HG02840 (cell line): ENCODE measurements at regions not wholly inside any gene's neighbourhood (a gene's known extent, or its start where the extent isn't known, plus 50 kb on each side); places are given as distances from the start of the nearest gene placed in this dataset.

Experiments
- ATAC-seq: cut with Tn5 transposase; IDR thresholded peaks from one replicate; pipeline ENCODE4 v1.9.1; 2021; ENCODE audit warnings: mild to moderate bottlenecking, moderate library complexity, moderate number of reproducible peaks; ENCODE audit not compliant: unreplicated experiment, low FRiP score

DNA sequence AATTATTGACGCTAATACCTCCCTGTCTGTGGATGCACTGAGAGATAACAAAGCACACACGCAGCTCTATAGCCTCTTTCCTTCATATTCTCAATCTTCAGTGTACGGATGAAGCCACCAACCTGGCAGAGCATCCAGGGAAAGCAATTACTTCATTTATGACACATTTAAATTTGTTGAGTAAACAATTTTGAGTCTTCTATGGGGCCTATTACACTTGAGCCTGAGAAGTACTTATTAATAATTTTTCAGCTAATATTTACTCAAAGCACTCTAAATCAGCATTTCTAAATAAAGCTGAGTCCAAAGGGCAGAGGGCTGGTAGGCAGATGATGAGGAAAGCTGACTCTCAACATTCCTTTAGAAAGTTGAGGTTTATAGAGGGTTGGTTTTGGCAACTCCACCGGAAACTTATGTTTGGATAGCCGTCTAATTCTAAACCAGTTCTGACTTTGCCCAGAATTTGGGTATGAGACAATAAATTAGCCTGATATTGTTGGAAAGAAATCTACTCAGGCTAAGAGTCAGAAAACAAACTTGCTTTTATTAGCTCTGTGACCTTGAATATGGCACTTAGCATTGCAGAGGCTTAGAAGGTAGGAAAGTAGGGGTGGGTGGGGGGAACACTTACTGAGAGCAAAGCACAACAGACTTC lies 643.5 kb downstream of the CDH11 start:
- no peak for ATAC-seq

DNA sequence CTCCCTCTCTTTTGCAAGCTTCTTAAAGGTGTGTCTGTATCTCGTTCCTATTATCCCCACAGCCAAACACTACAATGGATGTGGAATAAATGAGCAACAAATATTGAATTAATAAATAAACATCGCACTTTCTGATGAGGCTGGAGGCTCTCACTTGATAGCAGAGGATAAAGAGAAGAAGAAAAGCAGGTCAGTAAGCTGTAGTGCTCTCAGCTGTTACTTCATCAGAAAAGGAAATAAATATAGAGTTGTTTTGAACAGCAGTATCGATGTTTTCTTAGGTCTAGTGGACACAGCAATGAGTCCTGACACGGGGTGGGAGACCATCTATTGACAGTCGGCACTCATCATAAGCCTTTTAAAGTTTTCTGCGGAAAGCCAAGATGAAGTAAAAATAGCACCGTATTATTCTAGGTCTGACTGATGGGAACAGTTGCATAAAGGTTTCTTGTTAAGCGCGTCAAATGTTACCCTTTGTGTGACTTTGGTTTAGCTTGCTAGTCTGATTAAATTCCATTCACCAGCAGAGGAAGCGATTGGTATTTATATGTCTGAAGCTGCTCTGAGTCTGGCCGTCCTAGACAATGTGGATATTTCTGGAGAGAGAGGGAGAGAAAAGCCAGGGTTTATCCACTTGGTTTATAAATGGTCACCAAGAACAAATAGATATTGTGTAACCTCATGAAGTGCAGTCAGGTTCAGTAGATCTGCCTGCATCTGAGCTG lies 646.1 kb downstream of the CDH11 start:
- no peak for ATAC-seq

DNA sequence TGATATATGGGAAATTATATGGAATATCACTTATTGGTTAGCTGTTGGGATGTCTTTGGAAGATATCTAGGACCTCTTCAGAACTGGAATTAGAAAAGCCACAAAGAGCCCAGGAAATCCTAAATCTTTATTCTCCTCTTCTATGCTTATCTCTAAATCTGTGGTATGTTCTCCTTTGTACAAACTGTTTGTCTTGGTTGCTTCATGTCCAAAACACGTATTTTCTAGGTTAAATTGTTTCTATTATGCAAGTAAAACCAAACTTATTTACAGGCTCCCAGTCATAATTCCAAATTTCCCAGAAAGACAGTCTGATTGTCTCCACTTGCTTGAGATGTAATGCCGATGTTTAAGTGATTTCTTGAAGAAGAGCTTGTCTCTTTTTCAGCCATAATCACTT lies 650.9 kb downstream of the CDH11 start:
- ATAC-seq, result no peak

DNA sequence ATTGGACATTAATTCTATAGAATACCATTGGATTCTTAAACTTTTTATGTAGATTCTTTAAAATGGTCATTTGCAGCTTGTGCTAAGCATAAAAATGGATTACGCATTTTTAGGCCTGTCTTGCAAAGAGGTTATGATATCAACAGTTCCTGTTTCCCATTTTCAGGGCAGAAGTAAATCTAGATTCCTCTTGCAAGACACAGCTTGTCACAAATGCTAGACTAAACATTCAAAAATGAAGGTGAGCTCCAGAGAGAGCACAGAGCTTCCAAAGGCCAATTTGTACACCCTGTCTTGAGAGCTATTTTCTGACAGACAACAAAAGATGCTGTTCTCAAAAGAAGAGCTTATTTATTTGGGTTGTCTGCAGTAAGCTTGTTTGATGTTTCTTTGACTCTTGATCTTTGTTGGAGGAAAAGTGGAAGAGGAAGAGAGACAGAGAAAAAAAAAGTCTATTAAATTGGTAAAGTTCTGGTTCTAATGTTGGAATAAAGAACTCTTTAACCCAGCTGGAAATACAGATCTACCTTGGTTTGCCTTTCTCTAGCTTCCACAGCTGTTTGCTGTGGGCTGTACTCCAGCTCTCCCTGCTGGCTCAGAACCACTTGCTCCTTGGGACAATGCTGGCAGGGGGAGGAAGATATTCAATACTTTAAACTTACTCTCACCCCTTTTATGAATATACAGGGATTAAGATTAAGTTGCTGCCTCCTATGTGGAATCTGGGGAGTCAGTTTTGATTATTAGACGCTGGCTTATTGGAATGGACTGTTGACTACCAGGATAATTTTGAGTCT lies 651.8 kb downstream of the CDH11 start:
- no peak for ATAC-seq

DNA sequence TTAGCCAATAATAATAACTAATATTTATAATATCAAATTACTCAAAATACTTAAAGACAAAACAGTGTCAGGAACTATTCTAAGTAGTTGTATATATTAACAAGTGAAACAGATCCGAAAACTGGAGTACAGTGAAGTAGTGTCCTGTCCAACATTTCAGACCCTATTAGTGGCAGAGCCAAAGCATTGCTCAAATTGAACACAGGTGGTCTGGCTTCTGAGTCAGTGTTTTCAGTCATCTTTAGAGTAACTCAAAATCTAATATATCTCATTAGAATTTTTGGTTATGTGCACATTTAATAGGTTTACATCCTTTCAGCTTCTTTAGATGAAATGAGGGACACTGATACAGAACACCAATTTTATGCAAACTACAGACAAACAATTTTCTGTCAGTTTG lies 652.5 kb downstream of the CDH11 start:
- ATAC-seq, result no peak

DNA sequence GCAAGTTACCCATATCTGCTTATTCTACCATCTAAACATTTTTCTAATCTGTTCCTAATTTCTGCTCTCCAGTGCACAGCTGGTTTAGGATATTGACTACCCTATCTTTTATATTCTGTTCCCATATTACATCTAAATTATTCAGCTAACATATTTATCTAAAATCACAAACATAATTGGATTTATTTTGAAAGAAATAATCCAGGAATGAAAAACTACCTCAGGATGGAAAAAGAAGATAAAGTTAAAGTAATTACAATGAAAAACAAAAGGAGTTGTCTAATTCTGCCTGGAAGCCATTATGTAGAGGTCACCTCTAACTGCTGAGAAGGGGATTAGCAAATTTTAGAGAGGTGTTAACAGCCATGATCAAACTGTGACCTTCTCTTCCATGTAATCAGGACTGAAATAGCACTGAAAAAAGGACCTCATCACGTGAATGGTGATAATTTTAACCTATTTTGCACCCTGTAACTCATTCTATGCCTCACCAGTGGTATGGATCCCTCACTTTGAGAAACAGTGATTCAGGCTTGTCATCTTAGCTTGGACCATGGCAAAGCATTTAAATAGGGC lies 653.3 kb downstream of the CDH11 start:
- ATAC-seq, result no peak

DNA sequence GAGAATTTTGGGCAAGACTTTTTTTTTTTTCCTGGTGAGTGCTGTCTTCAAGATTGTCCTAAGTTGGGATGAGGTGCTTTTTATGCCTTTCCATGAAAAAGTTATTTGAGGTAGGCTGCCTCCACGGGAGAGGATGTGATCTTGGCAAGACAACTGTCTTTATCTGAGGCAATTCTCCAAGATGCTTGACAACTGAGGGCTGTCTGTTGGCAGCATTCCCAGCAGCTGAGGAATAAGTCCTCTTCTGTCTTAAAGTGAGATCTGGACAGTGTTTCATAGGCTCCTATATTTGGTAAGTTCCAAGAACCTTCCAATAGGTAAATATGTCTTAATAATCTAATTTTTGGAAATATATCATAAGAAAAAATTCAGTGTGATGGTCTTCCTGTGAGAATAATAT lies 662.0 kb downstream of the CDH11 start:
- no peak for ATAC-seq

DNA sequence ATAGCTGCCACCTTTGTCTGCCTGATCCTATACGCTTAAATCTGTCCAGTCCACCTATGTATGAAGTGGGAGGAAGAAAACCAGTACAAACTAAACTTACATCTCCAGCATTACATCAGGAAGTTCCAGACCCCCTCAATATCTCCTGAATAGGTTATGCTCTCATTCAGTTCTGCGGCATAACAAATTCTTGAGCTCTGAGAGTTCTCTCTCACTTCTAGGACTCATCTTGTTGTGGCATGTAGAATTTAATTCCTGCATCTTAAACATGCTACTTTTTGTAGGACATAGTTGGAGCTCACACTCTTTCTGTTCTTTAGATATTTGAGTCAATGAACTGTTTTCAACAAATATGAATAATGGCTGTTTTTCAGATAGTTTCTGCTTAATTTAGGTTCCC lies 662.5 kb downstream of the CDH11 start:
- ATAC-seq, result no peak

DNA sequence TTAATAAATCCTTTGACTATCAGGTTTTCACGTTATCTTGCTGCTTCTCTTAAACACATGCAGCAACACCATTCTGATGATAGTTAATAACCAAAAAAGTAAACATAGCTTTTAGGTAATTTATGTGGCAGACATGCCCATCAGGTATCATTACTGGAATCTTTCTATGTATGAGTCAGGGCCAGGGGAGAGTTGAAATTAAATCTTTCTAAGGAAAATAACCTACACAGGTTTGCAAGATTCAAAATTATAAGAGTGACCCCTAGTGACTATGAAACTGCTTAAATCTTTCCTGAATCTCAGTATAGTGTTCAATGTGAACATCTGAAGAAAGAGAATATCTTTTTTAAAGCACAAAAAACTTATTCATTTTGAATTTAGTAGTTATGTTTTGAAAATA lies 666.6 kb downstream of the CDH11 start:
- ATAC-seq, result no peak

DNA sequence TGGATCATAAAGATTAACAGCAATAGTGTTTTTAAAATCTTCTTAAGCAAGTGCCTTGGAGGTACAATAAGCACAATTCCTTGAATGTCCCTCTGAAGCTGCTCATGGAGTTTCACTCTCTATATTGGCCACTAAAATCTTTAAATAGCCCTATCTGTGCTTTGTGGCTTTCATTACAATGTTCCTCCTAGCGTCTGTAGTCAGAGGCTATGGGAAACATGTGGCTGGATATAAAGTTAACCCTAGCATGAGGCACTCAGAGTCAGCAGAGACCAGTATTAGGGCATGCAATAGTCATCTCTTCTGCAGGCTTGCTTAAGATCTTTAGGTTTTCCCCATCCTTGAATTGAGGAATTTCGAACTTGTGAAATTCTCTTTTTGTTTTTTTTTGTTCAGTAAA lies 668.2 kb downstream of the CDH11 start:
- ATAC-seq, result no peak

DNA sequence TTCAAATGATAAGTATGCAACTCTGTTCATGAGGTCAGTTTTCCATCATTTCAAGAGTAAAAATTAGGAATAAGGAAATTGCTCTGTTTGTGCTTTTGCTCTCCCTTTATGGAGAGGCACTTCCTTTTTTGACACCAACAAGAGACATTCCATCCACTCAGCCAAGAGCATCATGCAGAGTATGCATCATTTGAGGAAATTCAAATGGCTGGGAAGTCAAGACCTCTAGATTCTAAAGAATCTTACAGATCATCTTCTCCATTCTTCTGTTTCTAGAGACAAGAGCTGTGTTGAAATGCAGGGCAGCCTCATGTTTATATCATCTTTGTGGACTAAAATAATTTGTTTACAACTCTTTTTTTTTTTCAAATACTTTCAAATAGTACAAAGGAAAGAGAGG lies 669.4 kb downstream of the CDH11 start:
- no peak for ATAC-seq

DNA sequence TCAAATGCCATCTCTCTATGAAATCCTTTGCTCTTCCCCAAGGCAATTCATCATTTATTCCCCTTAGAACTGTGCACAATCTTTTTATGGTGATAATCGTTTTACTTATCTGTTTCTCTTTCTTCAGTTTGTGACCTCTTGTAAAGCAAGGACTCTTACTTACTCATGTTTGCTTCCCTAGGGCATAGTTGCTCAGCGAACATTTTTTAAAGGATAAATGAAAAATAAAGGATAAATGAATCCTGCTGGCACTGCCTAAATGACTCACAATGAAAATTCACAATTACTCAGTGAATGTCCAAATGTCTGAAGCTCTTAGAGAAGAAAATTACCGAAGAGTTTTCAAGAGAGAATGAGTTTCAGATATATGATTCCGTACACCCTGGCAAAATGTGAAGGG lies 671.7 kb downstream of the CDH11 start:
- ATAC-seq, result no peak

DNA sequence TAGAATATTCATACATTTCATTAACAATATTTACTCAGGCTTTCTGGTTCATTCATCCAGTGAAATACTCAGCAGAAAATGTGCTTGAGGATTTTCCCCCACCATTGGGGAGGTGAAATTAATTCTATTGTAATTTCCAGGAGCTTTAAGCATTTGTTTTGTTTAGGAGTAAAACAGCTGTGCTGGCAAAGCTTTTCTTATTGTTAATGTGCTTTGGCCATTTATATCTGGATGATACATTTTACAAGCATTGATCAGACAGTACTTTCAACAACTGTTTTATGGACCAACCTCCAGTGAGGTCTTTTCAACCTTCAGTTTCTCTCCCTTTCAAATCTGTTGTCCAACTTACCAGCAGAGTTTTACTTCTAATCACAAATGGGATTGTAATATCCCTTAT lies 672.4 kb downstream of the CDH11 start:
- no peak for ATAC-seq

DNA sequence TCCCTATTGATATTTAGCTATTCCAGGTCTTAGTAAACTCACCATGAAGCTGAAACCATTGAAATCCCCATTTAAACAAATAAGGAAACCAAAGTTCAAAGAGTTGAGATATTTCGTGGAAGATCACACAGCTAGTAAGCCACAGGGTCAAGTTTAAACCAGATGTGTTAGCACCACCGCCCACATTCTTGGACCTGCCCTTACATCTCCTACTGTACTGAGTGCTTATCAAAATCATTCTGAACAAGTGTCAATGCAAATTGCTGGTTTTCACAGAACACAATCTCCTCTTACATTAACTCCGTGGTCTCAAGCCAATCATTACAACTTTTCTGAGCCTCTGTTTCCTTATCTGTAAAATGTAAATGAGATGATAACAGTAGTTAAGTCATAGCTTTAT lies 676.2 kb downstream of the CDH11 start:
- ATAC-seq, result no peak

DNA sequence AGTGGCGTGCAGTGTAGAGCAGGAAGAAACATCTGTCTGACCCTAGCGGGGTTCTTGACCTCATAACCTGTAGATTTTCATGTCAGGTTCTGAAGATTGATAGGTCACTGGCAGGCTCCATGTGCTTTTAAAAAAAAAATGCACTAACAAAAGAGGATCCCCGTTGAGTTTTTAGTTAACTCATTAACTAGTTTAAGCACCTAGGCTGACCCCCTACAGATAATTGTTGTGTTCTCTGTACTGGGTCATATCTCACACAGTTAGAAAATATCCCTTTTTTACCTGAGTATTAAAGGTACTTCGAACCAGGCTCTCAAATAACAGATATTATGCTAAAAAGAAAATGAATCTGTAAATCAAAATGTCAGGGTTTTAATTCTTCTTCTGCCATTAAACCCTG lies 676.6 kb downstream of the CDH11 start:
- no peak for ATAC-seq

DNA sequence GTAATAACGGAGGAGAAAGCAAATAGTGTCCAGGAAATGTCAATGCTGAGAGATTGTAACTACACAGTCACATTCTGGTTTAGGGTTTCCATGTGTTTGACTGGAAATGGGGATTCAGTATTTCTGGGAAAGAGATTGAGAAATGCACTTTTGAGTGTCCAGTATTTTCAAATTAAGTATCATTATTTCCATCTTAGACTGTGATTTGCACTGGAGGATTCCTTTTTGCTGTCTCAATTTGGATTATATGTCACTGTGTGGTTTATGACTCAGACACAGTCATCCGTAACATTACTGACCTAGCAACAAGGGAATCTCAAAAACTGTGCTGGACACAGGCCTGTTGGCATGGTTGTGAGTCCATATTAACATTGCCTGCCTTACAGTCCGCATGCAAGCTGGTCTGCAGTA lies 681.4 kb downstream of the CDH11 start:
- ATAC-seq, result no peak

DNA sequence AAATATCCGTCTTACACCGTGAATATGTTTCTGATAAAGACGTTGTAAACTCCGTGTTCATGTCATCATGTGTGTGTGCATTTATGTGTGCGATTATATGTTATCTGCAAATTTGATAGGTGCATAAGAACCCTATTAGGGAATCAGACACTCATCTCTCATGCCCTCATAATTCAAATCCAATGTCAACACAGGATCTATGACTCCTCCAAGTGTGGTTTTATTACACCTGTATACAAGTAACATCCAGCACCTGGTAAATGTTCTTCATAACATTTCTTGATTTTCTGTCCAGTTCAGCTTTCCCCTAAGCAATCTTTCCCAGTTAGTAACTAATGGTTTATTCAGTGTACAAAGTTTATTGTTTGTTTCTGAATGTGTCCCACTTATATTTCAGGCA lies 681.9 kb downstream of the CDH11 start:
- ATAC-seq, result no peak

DNA sequence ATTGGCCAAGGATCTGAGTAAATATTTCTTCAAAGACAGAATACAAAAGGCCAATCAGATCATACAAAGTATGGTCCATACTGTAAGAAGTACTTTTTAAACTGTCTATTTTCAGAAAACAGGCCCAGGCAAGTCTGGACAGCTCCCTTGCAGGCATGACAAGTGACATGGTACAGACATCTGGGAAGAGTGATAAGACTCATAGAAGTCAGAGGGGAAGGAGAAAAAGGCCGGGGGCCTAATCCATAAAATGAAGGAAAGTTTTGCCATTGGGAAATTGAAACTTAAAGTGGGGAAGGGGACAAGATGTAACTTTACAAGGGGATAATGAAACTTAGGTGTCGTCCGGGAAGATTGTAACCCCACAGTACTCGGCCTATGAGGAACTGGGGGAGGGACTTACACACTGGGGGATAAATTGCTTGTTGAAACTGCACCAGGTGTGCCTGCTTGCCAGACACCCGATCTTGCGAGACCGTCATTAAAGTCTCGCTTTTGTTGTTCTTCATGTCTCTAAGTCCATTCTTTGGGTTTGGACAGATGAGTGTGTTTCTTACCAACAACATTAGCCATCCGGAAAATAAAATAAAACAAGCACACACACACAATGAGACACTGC lies 684.0 kb downstream of the CDH11 start:
- ATAC-seq, result no peak

DNA sequence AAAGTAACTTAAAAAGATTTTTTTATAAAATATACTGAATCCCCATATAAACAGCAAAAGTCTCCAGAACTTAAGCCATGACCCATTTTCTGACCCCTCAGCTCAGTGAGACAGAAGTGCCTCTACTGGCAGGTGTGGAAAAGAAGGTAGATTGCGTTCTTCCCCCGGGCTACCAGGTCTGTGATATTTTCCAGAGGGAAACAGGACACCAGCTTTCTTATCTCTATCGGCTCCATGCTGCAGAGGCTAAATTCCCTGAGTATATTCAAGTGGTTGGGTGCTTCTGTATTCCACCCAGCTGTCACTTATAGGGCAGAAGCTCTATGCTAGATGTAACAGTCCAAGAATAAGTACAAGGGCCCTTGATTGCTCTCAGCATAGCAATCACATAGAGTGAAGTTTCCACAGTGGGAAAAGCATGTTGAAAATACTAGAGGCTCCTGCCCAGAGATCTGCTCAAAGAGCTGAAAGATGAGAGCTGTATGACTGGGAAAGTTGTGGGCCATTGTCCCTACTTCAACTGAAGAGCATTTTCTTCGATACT lies 687.3 kb downstream of the CDH11 start:
- ATAC-seq, result no peak

DNA sequence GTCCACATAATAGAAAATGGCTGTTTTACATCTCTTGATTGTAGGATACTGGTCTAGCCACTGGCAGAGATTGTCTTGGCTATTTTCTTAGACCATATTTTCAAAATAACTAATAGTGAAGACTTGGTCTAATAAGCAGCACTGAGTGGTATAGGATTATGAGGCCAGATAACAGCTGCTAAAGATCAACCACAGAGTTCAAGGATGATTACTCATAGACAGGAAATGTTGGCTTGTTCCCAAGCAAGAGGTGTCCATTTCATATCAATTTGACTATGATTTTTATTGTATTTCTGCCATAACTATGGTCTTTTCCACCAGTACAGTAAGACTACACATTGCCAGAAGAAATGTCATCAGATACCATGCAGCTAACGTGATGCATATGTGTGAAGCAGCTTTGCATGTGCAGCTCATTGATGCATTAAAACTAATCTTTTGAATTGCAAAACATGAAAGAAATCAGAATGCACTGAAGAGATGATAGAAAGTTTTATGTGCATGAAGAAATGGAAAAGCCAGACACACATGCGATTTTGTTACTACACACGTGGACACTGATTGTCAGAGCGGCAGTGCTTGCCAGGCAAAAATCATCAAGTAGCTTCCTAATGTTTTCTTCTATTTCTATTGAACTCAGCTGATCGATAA lies 693.3 kb downstream of the CDH11 start:
- ATAC-seq, result no peak
